ENCODE measurements at regions not wholly inside any gene's neighbourhood (a gene's known extent, or its start where the extent isn't known, plus 50 kb on each side); places are given as distances from the start of the nearest gene placed in this dataset.
"Not testable (repeated sequence)": the region's sequence is repeated elsewhere in the genome, so short reads cannot be mapped to it uniquely, and the experiment has no call there.

DNA sequence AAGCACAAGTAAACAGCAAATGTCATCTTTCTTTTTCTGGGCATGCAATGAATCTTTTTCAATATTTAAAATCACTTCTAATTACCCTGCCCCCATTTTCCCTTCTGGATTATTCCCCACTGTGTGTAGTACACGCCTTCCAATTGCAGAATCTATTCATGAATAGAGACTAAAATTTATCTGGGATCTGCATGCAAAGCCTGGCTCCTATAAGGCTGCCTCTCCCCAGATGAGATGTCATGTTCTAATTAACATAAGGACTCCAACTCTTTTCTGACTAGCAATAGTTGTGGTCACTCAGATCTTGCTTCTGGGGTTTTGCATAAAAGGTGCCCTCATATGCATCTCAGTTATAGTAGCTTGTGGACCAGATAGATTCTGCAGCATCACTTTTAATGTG is 473.5 kb downstream of the BTG1 start:
- no peak for DNase-seq (ENCODE audit: low spot score)

DNA sequence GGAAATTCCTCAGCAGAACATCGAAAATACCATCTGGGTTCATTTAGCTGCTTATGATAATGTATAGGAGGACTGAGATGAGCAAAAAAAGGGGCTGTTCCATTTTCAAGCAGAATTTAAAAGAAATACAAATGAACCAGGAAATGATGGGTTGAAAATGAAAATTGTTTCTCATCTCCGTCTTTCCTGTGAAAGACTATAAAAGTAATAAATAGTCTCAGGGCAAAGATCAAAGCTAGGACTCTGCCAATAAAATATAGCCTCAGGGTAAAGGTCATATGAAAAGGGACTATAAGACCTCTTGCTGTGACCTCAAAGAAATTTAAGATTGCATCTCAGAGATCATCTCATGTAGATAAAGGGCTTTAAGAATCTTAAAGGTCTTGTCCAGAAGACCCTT is 478.0 kb downstream of the BTG1 start:
- DNase-seq (ENCODE audit: low spot score): no peak

DNA sequence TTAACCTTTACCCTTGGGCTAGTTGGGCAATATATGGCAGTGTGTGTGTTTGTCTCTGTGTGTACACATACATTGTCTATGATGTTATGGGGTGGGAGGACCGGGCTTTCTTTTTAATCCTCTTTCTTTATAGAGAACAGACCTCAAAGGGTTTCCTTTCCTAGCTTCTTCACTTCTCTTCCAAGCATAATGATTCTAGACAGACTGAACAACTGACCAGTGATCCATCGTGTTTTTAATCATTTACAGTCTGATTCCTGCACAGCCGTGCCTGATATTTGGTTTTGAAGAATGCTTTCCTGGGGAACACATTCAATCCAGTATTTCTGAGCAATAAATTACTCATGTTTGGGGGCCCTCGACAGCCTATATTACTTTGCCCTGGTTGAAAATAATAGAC is 481.1 kb upstream of the DCN start:
- no peak for DNase-seq (ENCODE audit: low spot score)

DNA sequence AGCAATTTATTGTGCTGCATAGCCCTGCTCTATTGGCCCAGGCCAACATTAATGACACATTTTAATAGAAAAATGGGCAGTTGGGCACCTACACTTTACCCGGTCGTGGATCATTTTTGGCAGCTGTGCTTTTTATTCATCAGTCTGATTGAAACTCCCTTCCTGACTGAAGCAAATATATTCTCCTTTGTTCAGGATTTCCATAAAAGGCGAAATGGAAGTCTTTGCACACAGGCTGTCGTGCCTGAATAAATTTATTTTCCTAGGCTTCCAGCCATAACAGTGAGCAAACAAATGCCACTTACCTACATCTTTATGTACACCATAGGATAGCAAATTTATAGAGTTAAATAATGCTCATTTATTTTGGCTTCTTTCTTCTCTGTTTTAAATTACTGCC is 480.7 kb upstream of the DCN start:
- DNase-seq (ENCODE audit: low spot score): no peak

DNA sequence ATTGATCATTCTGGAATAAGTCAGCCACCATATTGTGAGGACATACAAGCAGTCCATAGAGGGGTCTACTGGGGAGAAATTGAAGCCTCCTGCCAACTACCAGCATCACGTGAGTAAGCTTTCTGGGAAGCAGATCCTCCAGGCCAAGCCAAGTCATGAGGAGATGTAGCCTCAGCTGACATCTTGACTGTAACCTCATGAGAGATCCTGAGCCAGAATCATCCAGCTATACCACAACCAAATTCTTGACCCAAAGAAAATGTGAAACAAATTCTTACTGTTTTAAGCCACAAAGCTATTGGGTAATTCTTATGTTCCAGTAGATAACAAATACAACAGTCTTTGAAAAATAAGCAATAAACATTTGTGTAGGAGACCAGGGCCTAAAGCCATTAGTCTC is 479.4 kb upstream of the DCN start:
- DNase-seq (ENCODE audit: low spot score): no peak

DNA sequence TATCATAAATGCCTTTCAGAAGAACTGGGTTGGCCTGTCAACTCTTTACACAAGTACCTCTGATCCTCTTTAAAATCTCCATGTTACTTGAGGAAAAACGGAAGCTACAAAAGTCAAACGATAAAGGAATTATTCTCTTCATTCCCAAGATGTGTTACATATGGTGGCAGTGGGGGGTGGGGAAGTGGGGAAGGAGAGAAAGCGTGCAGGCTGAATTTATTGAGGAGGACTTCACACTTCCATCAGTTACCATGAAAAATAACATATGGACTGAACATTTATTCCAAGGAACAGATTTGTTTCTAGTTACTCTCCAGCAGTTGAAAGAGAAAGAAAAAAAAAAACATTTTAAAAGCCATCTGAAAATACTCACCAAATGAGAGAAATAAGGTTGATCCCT is 474.4 kb upstream of the DCN start:
- DNase-seq (ENCODE audit: low spot score): no peak

DNA sequence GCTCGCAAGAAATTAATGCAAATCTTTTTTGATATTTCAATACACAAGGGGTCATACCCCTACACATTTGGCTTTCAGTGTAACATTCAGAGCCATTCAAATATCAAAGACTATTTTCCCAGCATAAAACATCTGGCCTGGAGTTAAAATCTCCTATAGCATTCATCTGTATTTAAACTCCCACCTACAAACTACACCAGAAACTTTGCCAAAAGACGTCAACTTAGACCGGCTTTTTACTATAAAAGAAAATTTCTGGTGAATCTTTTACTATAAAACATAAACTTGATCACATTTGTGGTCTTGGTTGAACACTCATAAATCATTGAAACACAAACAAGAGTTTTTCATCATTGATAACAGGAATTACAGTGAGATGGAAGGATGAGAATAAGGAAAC is 473.3 kb upstream of the DCN start:
- no peak for DNase-seq (ENCODE audit: low spot score)

DNA sequence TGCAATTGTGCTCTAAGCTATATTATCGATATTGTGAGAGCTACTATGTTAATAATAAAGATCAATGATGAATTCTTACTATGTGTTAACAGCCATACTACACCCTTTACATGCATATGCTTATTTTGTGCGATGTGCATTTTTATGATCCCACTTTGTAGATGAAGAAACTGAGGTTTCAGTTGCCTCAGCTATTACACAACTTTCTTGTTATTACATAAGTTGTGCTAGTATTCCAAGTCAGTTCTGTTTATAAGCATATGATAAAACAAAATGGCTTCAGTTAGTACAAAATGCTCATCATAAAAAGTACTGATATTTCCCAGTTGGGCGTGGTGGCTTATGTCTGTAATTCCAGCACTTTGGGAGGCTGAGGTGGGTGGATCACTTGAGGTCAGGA is 471.5 kb upstream of the DCN start:
- no peak for DNase-seq (ENCODE audit: low spot score)

DNA sequence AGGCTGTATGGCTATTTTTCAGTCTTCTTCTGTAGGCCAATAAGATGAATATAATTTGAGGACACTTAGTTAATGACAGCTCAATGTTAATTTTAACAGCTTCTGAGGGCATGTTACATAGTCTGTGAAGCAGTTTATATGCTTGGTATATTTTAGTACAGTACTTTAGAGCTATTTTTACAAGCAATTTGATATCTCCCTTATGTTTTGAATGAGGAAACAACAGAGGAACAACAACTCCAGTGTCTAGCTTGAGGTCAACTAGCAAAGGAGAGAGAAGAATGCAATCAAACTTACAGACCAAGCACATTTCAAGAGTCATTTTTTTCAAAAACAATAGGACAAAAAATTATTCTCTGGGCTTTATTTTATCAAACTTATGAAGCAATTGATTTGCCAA is 469.1 kb upstream of the DCN start:
- no peak for DNase-seq (ENCODE audit: low spot score)

DNA sequence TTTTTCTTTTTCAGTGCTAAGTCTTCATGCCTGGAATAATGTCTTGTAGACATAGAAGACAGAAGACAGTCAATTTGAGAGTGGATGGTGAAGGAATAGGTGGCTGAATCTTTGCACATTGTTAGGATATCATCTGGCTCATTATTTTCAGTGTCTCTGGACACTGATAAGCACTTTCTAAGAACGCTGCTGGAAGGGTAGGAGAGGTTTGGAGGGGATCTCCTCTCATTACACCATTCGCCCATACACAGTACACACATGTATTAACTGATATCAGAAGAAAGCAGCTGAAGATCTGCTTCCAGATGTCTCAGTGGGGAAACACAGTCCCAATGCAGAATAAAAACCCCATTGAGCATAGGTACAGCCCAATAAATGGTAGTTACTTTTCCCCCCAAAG is 461.1 kb upstream of the DCN start:
- no peak for DNase-seq (ENCODE audit: low spot score)

DNA sequence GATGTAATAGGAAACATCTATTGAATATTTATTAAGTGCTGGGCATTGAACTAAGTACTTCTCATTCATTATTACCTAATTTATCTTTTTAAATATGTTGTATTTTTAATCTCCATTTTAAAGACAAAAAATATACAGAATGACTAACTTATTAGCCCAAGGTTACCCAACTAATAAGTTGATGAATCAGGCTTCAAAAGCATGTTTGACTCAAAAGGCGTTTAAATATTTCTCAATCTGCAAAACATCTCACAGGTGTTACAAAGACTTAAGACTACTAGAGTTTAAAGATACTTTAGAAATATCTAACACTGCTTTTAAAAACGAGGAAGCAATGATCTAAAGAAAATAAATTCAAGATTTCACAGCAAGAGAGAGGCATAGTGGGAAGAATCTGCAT is 457.4 kb upstream of the DCN start:
- no peak for DNase-seq (ENCODE audit: low spot score)

DNA sequence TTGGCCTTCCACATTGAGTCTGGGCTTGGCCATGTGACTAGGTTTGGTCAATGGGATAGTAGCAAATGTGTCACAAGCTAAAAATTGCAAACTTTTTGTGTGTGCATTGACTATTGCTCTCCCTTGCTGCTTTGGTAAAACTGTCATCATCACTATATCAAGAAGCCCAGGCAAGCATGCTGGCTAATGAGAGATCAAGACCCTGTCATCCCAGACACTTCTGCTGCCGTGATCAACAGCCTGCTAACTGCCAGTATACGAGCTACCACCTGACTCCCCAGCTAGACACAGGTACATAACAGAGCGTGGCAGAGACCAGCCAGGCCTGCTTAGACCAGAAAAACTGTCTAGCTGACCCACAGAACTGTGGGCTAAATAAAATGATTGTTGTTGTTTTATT is 456.7 kb upstream of the DCN start:
- no peak for DNase-seq (ENCODE audit: low spot score)

DNA sequence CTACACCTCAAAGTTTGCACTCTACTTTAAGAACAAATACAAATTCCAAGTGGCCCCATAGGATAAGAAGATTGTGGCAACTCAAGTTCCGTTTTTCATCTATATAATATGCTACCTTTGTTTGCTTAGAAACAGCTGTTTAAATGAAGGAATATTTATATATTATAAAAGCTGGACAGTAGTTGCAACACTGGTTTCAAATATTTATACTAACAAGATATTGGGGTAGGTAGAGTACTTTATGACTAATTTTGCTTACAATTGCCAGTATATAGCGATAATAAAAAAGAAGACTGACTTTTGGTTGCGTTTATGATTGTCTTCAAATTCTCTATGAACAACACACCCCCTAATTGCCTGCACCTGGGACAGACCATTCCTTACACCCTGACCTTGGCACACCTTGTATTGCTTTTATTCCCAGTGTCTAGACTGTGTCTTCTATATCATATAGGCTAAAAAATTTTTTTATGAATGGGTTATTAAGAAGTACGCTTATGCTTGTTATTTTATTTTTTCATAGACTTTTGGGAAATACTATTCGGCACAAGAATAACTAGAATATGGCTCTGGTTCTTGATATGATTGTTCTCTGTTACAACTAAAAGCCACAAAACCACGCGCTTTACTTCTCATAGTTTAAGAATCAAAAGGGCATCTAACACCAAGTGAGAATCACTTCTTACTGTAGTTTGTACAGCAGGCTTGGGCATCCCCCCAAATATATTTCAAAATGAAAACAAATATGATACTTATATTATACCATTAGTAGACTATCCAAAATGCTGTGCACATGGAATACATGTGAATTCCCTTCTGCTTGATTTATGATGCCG is 455.4 kb upstream of the DCN start:
- DNase-seq (ENCODE audit: low spot score): no peak

DNA sequence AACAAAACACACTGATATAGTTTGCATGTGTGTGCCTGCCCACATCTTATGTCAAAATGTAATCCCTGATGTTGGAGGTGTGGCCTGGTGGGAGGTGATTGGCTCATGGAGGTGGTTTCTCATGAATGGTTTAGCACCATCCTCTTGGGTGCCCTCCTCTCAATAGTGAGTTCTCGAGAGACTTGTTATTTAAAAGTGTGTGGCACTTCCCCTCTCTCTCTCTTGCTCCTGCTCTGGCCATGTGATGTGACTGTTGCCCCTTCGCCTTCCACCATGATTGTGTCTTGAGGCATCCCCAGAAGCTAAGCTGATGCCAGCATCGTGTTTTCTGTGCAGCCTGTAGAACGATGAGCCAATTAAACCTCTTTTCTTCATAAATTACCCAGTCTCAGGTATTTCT is 454.1 kb upstream of the DCN start:
- DNase-seq (ENCODE audit: low spot score): no peak

DNA sequence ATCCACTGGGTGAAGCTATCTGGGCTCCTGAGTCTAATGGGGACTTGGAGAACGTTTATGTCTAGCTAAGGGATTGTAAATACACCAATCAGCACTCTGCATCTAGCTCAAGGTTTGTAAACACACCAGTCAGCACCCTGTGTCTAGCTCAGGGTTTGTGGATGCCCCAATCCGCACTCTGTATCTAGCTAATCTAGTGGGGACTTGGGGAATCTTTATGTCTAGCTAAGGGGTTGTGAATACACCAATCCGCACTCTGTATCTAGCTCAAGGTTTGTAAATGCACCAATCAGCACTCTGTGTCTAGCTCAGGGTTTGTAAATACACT is 451.7 kb upstream of the DCN start:
- DNase-seq (ENCODE audit: low spot score): not testable (repeated sequence)

DNA sequence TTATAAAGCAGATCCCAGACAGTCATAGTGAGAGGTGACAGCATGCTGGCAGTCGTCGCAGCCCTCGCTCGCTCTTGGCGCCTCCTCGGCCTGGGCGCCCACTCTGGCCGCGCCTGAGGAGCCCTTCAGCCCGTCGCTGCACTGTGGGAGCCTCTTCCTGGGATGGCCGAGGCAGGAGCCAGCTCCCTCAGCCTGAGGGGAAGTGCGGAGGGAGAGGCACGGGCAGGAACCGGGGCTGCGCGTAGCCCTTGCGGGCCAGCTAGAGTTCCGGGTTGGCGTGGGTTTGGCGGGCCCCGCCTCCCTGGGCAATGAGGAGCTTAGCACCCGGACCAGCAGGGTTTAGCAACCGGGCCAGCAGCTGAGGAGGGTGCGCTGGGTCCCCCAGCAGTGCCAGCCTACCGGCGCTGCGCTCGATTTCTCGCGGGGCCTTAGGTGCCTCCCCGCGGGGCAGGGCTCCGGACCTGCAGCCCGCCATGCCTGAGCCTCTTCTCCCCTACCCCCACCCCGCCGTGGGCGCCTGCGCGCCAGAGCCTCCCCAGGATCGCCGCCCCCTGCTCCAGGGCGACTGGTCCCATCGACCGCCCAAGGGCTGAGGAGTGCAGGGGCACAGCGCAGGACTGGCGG is 451.2 kb upstream of the DCN start:
- no peak for DNase-seq (ENCODE audit: low spot score)

DNA sequence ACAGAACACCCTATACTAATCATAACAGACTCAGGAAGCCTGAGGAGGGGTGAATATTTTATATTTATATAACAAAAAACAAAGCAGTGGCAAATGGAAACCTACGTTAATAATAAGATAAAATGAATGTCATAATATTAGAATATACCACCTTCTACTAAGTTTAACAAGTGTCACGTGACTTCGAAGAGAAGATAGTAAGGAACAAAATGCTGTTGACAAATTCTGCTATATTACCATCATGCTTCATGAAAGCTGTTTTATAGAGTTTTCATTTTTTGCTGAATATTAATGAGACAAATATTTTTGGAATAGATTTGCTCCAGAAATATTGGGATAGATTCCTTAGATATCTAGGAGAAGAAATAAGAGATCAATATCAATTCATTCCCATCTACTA is 450.6 kb upstream of the DCN start:
- DNase-seq (ENCODE audit: low spot score): no peak

DNA sequence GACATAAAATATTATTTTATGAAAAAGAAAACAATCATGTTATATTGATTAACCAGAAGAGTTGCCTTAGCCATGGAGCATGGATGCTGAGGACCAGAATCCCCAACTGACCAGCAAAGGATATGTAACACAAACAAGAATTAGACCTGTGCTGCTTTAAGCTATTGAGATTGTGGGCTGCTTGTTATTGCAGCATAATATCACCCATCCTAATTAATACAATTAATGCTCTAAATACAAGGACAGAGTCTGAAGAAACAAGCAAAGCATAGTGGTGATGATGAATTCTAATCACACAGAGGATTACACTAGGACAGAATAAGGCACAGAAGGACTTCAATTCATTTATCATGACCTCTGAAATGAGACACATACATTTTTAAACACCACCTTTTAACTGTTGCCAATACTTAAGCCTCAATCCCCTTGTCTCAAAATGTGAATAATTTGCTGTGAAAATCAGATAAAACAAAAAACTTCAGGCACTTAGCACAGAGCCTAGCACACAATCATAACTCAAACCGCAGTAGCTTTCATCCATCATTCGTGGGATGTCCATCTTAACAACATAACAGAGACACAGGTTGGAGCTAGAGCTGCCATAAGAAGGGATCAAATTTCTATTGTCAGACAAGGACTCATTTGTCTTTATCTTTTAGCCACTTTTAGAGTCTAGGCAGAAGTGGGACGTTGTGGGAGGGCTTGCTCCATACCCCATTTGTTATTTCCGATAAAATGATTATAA is 449.6 kb upstream of the DCN start:
- DNase-seq (ENCODE audit: low spot score): no peak

DNA sequence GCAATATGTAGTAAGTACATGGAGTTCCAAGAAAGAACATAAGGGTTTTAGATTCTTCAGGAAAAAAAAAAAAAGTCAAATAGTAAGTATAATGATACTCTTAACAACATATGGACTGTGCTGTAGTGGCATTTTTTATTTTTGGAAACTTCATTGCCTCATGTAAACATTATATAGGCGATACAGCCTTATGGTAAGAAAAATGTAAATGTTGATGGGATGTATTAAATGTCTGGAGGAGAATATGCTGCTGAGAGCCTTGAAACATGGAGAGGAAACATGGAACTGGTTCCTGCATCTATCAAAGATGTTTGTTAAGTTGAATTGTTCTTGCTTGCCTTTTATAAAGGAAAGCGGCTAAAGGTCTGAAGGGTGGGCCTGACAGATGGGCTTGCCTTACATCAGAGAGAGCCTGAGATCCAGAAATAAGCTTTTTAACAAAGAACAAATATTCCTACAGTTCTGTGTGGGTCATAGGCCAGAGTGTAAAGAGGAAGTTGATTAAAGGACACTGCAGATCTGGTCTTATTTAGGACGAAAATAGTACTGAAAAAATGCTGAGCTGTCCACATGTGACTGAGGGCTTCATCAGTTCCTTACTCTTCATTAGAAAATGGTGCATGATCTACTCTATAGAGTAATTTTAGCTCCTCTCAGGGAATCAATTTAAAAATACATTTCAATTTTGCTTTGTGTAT is 448.1 kb upstream of the DCN start:
- no peak for DNase-seq (ENCODE audit: low spot score)

DNA sequence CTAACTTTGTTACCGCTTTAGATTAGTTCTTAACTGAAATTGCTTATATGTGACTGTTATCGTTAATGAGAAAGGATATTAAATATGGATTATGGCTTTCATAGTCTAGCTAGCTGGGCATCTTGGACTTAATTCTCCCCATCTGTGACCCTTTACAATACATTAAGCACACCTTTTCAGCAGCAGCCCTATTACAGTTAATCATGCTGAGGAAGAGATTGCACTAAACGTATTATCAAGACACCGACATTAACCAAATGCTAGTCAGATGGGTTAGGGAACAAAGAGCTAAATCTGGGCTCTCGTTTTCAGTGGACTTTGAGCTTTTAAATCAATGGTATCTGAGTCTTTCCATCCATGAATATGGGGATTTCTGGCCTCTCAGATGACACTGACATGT is 447.5 kb upstream of the DCN start:
- no peak for DNase-seq (ENCODE audit: low spot score)

DNA sequence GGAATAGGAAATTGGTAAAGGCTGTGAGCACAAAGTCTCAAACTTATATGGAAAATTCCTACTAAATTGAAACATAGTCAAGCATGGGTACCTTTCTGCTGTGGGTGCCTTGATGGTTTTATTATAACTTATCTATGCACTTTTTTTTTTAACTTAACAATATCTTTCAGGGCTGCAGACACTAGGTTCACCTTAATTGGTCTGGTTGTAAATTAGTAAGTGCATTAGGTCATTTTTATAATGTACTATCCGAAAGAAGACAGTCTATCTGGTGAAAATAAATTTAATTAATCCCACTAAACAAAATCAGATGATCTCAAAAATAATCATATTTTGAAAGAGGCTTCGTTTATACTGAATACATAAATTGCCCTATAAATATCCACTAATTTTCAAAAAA is 446.8 kb upstream of the DCN start:
- no peak for DNase-seq (ENCODE audit: low spot score)

DNA sequence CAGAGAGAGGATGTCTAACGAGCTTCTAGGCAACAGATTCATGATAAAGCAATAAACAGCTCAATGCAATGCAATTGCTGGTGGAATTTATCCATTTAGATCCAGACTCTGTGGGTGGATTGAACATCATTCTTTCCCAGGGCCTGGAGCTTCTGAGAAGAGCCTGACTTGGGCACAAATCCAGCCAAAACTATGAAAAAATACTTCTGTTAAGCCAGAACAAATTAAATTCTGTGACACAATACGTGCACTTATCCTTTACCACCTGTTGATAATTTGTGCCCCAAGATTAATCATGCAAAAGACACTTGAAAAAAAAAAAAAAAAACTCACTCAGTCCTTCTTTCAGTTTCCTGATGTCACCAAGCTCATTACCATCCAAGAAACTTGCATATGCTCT is 446.0 kb upstream of the DCN start:
- no peak for DNase-seq (ENCODE audit: low spot score)

DNA sequence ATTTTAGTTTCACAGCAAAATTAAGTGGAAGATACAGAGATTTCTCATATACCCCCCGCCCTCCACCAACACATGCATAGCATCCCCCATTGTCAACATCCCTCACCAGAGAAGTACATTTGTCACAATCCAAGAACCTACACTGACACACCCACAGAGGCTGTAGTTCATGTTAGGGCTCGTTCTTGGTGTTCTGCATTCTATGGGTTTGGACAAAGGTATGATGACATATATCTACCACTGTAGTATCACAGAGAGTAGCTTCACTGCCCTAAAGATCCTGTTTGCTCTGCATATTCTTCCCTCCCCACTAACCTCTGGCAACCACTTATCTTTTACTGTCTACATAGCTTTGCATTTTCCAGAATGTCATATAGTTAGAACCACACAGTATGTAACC is 444.6 kb upstream of the DCN start:
- no peak for DNase-seq (ENCODE audit: low spot score)

All from putamen (tissue), 1 donor.